Hepatocyte (in vitro differentiated cells): ENCODE measurements at regions not wholly inside any gene's neighbourhood (a gene's known extent, or its start where the extent isn't known, plus 50 kb on each side); places are given as distances from the start of the nearest gene placed in this dataset.
"Not testable (repeated sequence)": the region's sequence is repeated elsewhere in the genome, so short reads cannot be mapped to it uniquely, and the experiment has no call there.

ENCODE experiments used
- DNase-seq: peaks from one replicate; pipeline ENCODE4 v3.0.0-alpha.2; 2016; ENCODE audit warnings: low spot score
- H2AFZ ChIP-seq: fragments of 200-600 bp; sonication (generic); 2 replicates; pipeline ENCODE4 v1.6.0; 2016; ENCODE audit warnings: antibody characterized with exemption, mild to moderate bottlenecking
- H3K27ac ChIP-seq: fragments of 200-600 bp; sonication (generic); 2 replicates; pipeline ENCODE4 v1.5.1; 2016; ENCODE audit warnings: mild to moderate bottlenecking
- H3K27me3 ChIP-seq: fragments of 200-600 bp; sonication (generic); 2 replicates; pipeline ENCODE4 v1.6.1; 2016
- H3K36me3 ChIP-seq: fragments of 200-600 bp; sonication (generic); replicated peaks from 2 replicates; pipeline ENCODE4 v1.5.1; 2016; ENCODE audit warnings: low read depth; ENCODE audit not compliant: insufficient read depth
- H3K4me1 ChIP-seq: fragments of 200-600 bp; sonication (generic); 2 replicates; pipeline ENCODE4 v1.5.1; 2016; ENCODE audit warnings: mild to moderate bottlenecking, moderate library complexity; ENCODE audit not compliant: insufficient read depth
- H3K4me2 ChIP-seq: fragments of 200-600 bp; sonication (generic); 2 replicates; pipeline ENCODE4 v1.6.0; 2016
- H3K4me3 ChIP-seq: fragments of 200-600 bp; sonication (generic); 2 replicates; pipeline ENCODE4 v1.5.1; 2016; ENCODE audit warnings: mild to moderate bottlenecking
- H3K79me2 ChIP-seq: fragments of 200-600 bp; sonication (generic); 2 replicates; pipeline ENCODE4 v1.6.0; 2017; ENCODE audit warnings: mild to moderate bottlenecking
- H3K9me2 ChIP-seq: fragments of 200-600 bp; sonication (generic); replicated peaks from 2 replicates; pipeline ENCODE4 v1.6.0; 2017; ENCODE audit warnings: mild to moderate bottlenecking; ENCODE audit not compliant: insufficient read depth
- H3K9me3 ChIP-seq: fragments of 200-600 bp; sonication (generic); 2 replicates; pipeline ENCODE4 v1.5.1; 2016; ENCODE audit warnings: low read depth, mild to moderate bottlenecking
- H4K20me1 ChIP-seq: fragments of 200-600 bp; sonication (generic); 2 replicates; pipeline ENCODE4 v1.6.0; 2016; ENCODE audit warnings: mild to moderate bottlenecking; ENCODE audit not compliant: insufficient read depth, poor library complexity, severe bottlenecking
- EZH2 ChIP-seq: fragments of 200-600 bp; sonication (generic); IDR thresholded peaks from 2 replicates; pipeline ENCODE4 v1.6.1; 2016; ENCODE audit warnings: antibody characterized with exemption, mild to moderate bottlenecking, borderline replicate concordance
- EZH2phosphoT487 ChIP-seq: fragments of 200-600 bp; sonication (generic); IDR thresholded peaks from one replicate; pipeline ENCODE4 v1.6.1; 2018; ENCODE audit warnings: antibody characterized with exemption, mild to moderate bottlenecking, low read depth, moderate library complexity; ENCODE audit not compliant: unreplicated experiment, severe bottlenecking
- WGBS: methylation state at CpG from one replicate; pipeline ENCODE4 v1.1.6; 2016; ENCODE audit warnings: low lambda C conversion rate; ENCODE audit errors: missing lambda C conversion rate; 5-methylcytosine and 5-hydroxymethylcytosine counted together
- TF ChIP-seq, protein P1 (sequence below): fragments of 200-600 bp; sonication (generic); IDR thresholded peaks from 2 replicates; pipeline ENCODE4 v1.5.1; 2016; ENCODE audit warnings: antibody characterized with exemption, mild to moderate bottlenecking; ENCODE audit not compliant: poor library complexity

DNA sequence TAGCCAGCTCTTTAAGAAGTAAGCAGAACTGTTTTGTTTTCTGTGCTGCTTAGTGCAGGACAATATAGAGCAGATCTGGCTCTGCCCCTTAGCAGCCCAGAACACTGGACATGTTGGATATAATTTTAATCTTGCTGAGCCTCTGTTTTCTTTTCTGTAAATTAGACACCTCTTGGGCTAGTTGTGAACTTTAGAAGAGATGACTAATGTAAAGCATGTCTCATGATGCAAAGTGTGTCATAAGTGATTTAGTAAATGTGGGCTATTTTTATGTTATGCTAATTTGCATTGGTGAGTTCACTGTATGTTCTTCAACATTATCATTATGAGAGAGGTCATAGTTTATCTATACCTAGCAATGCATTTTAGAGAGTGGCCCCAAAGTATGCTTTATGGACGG, 156.1 kb upstream of the ADAMTSL1 start:
- Histone ChIP-seq H3K4me1 (no peaks in the 10 kb centered on the region), H3K27me3 (no peaks in the 10 kb centered on the region), H3K27ac (no peak overlapping the region), H3K4me3 (no peak overlapping the region), H3K9me2 (no peaks in the 10 kb centered on the region), H3K79me2 (no peaks in the 10 kb centered on the region), H3K4me2 (no peak overlapping the region), H3K36me3 (no peaks in the 10 kb centered on the region), H3K9me3 (no peaks in the 10 kb centered on the region), H2AFZ (no peak overlapping the region), H4K20me1 (no peaks in the 10 kb centered on the region)
- 70% methylated on average over 1 of the region's 1 CpG for WGBS
- TF ChIP-seq EZH2 = no peak
- no peak for TF ChIP-seq EZH2phosphoT487
- TF ChIP-seq, protein P1, sequence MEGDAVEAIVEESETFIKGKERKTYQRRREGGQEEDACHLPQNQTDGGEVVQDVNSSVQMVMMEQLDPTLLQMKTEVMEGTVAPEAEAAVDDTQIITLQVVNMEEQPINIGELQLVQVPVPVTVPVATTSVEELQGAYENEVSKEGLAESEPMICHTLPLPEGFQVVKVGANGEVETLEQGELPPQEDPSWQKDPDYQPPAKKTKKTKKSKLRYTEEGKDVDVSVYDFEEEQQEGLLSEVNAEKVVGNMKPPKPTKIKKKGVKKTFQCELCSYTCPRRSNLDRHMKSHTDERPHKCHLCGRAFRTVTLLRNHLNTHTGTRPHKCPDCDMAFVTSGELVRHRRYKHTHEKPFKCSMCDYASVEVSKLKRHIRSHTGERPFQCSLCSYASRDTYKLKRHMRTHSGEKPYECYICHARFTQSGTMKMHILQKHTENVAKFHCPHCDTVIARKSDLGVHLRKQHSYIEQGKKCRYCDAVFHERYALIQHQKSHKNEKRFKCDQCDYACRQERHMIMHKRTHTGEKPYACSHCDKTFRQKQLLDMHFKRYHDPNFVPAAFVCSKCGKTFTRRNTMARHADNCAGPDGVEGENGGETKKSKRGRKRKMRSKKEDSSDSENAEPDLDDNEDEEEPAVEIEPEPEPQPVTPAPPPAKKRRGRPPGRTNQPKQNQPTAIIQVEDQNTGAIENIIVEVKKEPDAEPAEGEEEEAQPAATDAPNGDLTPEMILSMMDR = no peak
- DNase-seq = no peak

DNA sequence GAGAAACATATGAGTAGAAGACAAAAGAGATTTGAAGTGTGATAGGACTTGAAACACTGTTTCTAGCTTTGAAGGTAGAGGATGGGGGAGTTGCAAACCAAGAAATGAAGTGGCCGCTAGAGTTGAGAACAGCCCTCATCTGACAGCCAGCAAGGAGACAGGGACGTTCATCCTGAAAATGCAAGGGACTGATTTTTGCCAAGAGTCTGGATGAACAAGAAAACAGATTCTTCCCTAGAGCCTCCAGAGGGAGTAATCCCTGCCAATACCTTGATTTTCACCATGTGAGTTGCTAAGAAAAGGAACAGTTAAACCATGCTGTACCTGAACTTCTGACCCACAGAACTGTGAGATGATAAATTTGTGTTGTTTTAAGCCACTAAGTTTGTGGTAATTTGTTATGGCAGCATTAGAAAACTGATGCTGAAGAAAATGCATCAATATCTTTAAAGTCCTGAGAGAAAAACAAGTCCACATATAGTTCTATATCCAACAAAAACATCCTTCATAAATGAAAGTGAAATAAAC, 154.0 kb upstream of the ADAMTSL1 start:
- Histone ChIP-seq H3K9me3 (no peaks in the 10 kb centered on the region), H3K27me3 (no peaks in the 10 kb centered on the region), H2AFZ (no peak overlapping the region), H3K27ac (no peak overlapping the region), H3K4me3 (no peak overlapping the region), H3K79me2 (no peaks in the 10 kb centered on the region), H4K20me1 (no peaks in the 10 kb centered on the region), H3K4me1 (no peaks in the 10 kb centered on the region), H3K9me2 (no peaks in the 10 kb centered on the region), H3K4me2 (no peak overlapping the region), H3K36me3 (no peaks in the 10 kb centered on the region)
- no peak for DNase-seq
- 71% methylated on average over 2 of the region's 2 CpGs for WGBS
- TF ChIP-seq EZH2 (no peak), EZH2phosphoT487 (no peak)
- TF ChIP-seq, protein P1 = no peak

DNA sequence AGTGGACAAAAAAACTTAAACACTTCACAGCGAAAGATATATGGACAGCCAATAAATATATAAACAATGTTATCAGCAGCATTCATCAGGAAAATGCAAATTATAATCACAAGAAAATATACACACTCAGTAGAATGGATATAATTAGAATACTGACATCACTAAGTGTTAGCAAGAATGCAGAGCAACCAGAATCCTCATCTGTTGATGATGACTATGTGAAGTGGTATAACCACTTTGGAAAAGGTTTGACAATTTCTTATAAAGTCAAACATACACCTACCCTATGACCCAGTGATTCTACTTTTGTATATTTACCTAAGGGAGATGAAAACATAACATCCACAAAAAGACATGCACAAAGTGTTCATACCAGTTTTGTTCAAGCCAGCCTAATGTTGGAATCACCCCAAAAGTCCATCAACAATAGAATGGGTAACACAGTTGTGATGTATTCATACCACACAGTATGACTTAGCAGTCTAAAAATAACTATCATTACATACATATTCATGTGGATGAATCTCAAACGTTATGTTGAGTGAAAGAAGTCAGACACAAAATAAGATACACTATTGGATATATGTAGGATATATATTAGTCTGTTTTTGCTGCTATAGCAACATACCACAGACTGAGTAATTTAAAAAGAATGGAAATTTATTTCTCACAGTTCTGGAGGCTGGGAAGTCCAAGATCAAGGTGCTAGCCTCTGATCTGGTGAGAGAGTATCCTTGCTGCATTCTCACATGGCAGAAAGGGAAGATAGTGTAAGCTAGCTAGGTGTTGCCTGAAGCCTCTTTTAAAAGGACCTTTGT, 148.8 kb upstream of the ADAMTSL1 start:
- Histone ChIP-seq H3K27me3 (no peaks in the 10 kb centered on the region), H3K4me2 (no peak overlapping the region), H4K20me1 (no peaks in the 10 kb centered on the region), H3K4me3 (no peak overlapping the region), H3K4me1 (no peaks in the 10 kb centered on the region), H3K36me3 (no peaks in the 10 kb centered on the region), H3K9me2 (no peaks in the 10 kb centered on the region), H2AFZ (no peak overlapping the region), H3K79me2 (no peaks in the 10 kb centered on the region), H3K9me3 (no peaks in the 10 kb centered on the region), H3K27ac (no peak overlapping the region)
- DNase-seq = no peak
- 87% methylated on average over 2 of the region's 2 CpGs for WGBS
- TF ChIP-seq EZH2 = no peak
- TF ChIP-seq, protein P1 = no peak
- no peak for TF ChIP-seq EZH2phosphoT487

DNA sequence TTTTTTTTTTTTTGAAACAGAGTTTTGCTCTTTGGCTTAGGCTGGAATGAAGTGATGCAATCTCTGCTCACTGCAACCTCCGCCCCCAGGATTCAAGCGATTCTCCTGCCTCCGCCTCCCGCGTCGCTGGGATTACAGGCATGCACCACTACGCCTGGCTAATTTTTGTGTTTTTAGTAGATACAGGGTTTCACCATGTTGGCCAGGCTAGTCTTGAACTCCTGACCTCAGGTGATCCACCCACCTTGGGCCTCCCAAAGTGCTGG, 148.3 kb upstream of the ADAMTSL1 start:
- not testable (repeated sequence) for H2AFZ ChIP-seq, H3K9me3 ChIP-seq, DNase-seq, H4K20me1 ChIP-seq, H3K4me3 ChIP-seq, H3K79me2 ChIP-seq, H3K27me3 ChIP-seq, H3K4me2 ChIP-seq, H3K36me3 ChIP-seq, H3K4me1 ChIP-seq, H3K9me2 ChIP-seq, H3K27ac ChIP-seq
- 93% methylated on average over 7 of the region's 7 CpGs for WGBS
